Osteoblast (primary cell): ENCODE measurements at regions not wholly inside any gene's neighbourhood (a gene's known extent, or its start where the extent isn't known, plus 50 kb on each side); places are given as distances from the start of the nearest gene placed in this dataset.

Source experiments
- DNase-seq: peaks from one replicate; pipeline ENCODE4 v3.0.0; 2011; ENCODE audit warnings: low spot score, mixed read lengths; ENCODE audit not compliant: insufficient read length; ENCODE audit errors: missing footprints
- H2AFZ ChIP-seq: 2 replicates; pipeline ENCODE4 v1.6.0; 2011; ENCODE audit warnings: mild to moderate bottlenecking, low read length
- H3K27ac ChIP-seq: 2 replicates; pipeline ENCODE4 v1.5.1; 2011; ENCODE audit warnings: mild to moderate bottlenecking, low read depth, low read length, moderate library complexity
- H3K27me3 ChIP-seq: 2 replicates; pipeline ENCODE4 v1.6.0; 2012; ENCODE audit warnings: mild to moderate bottlenecking, control low read depth, inconsistent platforms, low read length, moderate library complexity; ENCODE audit not compliant: insufficient read depth
- H3K36me3 ChIP-seq: 2 replicates; pipeline ENCODE4 v1.5.1; 2011; ENCODE audit warnings: mild to moderate bottlenecking, low read length, control low read depth, moderate library complexity; ENCODE audit not compliant: insufficient read depth
- H3K4me1 ChIP-seq: 2 replicates; pipeline ENCODE4 v1.5.1; 2011; ENCODE audit warnings: mild to moderate bottlenecking, low read length, control low read depth, moderate library complexity; ENCODE audit not compliant: insufficient read depth
- H3K4me2 ChIP-seq: 2 replicates; pipeline ENCODE4 v1.6.0; 2011; ENCODE audit warnings: mild to moderate bottlenecking, low read length; ENCODE audit not compliant: insufficient read depth
- H3K4me3 ChIP-seq: fragments of 200-600 bp; sonication (generic); 3 replicates; pipeline ENCODE4 v1.5.1; 2012; ENCODE audit warnings: mild to moderate bottlenecking, low read length, inconsistent platforms; ENCODE audit not compliant: insufficient read depth
- H3K79me2 ChIP-seq: 2 replicates; pipeline ENCODE4 v1.6.0; 2012; ENCODE audit warnings: mild to moderate bottlenecking, low read length, control low read depth, inconsistent platforms; ENCODE audit not compliant: insufficient read depth
- H3K9me3 ChIP-seq: 2 replicates; pipeline ENCODE4 v1.5.1; 2011; ENCODE audit warnings: low read depth, low read length, control low read depth
- H4K20me1 ChIP-seq: 2 replicates; pipeline ENCODE4 v1.6.0; 2012; ENCODE audit warnings: mild to moderate bottlenecking, low read length, control low read depth; ENCODE audit not compliant: insufficient read depth
- TF ChIP-seq, protein P1 (sequence below): IDR thresholded peaks from 2 replicates; pipeline ENCODE4 v1.5.1; 2011; ENCODE audit warnings: mild to moderate bottlenecking, low read depth, low read length, moderate library complexity; ENCODE audit errors: extremely low read depth

DNA sequence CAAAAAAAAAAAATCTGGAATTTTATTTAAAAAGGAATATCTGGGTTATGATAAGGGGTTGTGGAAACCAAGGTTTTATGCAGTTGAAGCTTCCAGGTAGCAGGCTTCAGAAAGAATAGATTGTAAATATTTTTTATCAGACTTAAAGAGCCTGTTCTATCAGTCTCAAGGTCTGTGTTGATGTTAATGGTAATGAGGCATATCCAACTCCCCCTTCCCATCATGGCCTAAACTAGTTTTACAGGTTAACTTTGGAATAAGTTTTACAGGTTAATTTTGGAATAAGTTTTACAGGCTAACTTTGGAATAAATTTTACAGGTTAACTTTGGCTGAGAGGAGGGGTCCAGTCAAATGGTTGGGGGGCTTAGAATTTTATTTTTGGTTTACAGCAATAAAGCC lies 92.4 kb downstream of the CD24 start:
- no peaks in the 10 kb centered on the region for H3K36me3 ChIP-seq
- no peaks in the 10 kb centered on the region for H3K27me3 ChIP-seq
- no peaks in the 10 kb centered on the region for H3K9me3 ChIP-seq
- no peaks in the 10 kb centered on the region for H3K79me2 ChIP-seq
- no peak overlapping the region for H2AFZ ChIP-seq
- TF ChIP-seq, protein P1, sequence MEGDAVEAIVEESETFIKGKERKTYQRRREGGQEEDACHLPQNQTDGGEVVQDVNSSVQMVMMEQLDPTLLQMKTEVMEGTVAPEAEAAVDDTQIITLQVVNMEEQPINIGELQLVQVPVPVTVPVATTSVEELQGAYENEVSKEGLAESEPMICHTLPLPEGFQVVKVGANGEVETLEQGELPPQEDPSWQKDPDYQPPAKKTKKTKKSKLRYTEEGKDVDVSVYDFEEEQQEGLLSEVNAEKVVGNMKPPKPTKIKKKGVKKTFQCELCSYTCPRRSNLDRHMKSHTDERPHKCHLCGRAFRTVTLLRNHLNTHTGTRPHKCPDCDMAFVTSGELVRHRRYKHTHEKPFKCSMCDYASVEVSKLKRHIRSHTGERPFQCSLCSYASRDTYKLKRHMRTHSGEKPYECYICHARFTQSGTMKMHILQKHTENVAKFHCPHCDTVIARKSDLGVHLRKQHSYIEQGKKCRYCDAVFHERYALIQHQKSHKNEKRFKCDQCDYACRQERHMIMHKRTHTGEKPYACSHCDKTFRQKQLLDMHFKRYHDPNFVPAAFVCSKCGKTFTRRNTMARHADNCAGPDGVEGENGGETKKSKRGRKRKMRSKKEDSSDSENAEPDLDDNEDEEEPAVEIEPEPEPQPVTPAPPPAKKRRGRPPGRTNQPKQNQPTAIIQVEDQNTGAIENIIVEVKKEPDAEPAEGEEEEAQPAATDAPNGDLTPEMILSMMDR = no peak
- H4K20me1 ChIP-seq = no peaks in the 10 kb centered on the region
- H3K4me2 ChIP-seq = no peak overlapping the region
- H3K27ac ChIP-seq = no peak overlapping the region
- no peaks in the 10 kb centered on the region for H3K4me1 ChIP-seq
- no peak for DNase-seq
- H3K4me3 ChIP-seq = no peak overlapping the region

DNA sequence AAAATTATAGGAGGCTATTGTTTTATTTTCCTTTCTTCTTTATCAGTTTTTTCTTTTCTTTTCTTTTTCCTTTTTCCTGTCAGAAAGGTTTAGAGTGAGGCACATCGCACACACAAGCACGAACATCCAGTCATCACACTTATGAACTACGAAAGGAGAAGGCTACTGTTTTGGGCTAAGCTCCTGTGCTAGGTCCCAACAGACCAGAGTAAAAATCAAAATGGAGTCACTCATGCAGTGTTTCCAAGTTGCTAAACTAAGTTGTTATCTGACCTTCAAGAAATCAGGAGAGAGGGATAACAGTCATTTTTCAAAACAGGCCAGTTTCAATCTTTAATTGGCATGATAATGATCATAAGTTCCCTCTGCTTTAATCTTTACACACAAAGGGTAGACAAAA lies 93.6 kb downstream of the CD24 start:
- no peak overlapping the region for H2AFZ ChIP-seq
- H3K36me3 ChIP-seq = no peaks in the 10 kb centered on the region
- H3K27me3 ChIP-seq = no peaks in the 10 kb centered on the region
- no peak overlapping the region for H3K4me2 ChIP-seq
- H4K20me1 ChIP-seq = no peaks in the 10 kb centered on the region
- DNase-seq = no peak
- H3K4me1 ChIP-seq = no peaks in the 10 kb centered on the region
- no peak overlapping the region for H3K4me3 ChIP-seq
- H3K9me3 ChIP-seq = no peaks in the 10 kb centered on the region
- TF ChIP-seq, protein P1 = no peak
- H3K27ac ChIP-seq = no peak overlapping the region
- no peaks in the 10 kb centered on the region for H3K79me2 ChIP-seq

DNA sequence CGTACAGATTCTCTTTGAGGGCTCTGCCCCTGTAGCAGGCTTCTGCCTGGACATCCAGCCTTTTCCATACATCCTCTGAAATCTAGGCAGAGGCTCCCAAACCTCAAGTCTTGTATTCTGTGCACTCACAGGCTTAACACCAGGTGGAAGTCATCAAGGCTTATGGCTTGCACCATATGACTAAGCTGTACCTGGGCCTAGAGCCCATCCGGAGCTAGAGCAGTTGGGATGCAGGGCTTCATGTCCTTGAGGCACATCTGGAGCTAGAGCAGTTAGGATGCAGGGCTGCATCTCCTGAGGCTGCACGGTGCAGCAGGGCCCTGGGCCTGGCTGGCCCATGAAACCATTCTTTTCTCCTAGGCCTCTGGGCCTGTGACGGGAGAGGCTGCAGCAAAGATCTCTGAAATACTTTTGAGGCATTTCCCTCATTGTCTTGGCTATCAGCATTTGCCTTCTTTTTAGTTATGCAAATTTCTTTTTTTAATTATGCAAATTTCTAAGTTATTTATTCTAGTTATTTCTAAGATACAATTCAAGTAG lies 98.7 kb downstream of the CD24 start:
- Histone ChIP-seq H3K27ac (no peak overlapping the region), H2AFZ (no peak overlapping the region), H3K4me3 (no peak overlapping the region), H3K36me3 (no peaks in the 10 kb centered on the region), H3K4me1 (peaks cover 3% of the 10 kb centered on the region), H4K20me1 (no peaks in the 10 kb centered on the region), H3K9me3 (no peaks in the 10 kb centered on the region), H3K79me2 (no peaks in the 10 kb centered on the region), H3K27me3 (no peaks in the 10 kb centered on the region), H3K4me2 (no peak overlapping the region)
- DNase-seq = no peak
- TF ChIP-seq, protein P1 = no peak

DNA sequence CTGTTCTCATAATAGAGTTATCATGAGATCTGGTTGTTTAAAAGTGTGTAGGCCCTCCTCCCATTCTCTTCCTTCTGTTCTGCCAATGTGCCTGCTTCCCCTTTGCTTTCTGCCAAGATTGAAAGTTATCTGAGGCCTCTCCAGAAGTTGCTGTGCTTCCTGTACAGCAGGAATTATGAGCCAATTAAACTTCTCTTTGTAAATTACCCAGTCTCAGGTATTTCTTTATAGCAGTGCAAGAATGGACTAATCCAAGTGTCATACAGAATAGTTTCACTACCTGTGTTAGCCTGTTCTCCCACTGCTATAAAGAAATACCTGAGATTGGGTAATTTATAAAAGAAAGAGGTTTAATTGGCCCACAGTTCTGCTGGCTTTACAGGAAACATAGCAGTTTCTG lies 100.0 kb downstream of the CD24 start:
- TF ChIP-seq, protein P1 = no peak
- peaks cover 15% of the 10 kb centered on the region for H3K4me1 ChIP-seq
- H2AFZ ChIP-seq = no peak overlapping the region
- H3K9me3 ChIP-seq = no peaks in the 10 kb centered on the region
- H3K4me2 ChIP-seq = no peak overlapping the region
- no peaks in the 10 kb centered on the region for H3K27me3 ChIP-seq
- H3K36me3 ChIP-seq = no peaks in the 10 kb centered on the region
- no peak for DNase-seq
- no peaks in the 10 kb centered on the region for H4K20me1 ChIP-seq
- H3K79me2 ChIP-seq = no peaks in the 10 kb centered on the region
- H3K27ac ChIP-seq = no peak overlapping the region
- H3K4me3 ChIP-seq = no peak overlapping the region
